Neural progenitor cell (in vitro differentiated cells): ENCODE measurements at regions not wholly inside any gene's neighbourhood (a gene's known extent, or its start where the extent isn't known, plus 50 kb on each side); places are given as distances from the start of the nearest gene placed in this dataset.

ENCODE experiments used
- EZH2 ChIP-seq: fragments of 200-600 bp; sonication (generic); IDR thresholded peaks from 2 replicates; pipeline ENCODE4 v1.6.1; 2017; ENCODE audit warnings: antibody characterized with exemption, mild to moderate bottlenecking, moderate library complexity
- TF ChIP-seq, protein P1 (sequence below): fragments of 200-600 bp; sonication (generic); IDR thresholded peaks from 2 replicates; pipeline ENCODE4 v1.5.1; 2017; ENCODE audit warnings: antibody characterized with exemption, mild to moderate bottlenecking

- TF ChIP-seq, protein P1, sequence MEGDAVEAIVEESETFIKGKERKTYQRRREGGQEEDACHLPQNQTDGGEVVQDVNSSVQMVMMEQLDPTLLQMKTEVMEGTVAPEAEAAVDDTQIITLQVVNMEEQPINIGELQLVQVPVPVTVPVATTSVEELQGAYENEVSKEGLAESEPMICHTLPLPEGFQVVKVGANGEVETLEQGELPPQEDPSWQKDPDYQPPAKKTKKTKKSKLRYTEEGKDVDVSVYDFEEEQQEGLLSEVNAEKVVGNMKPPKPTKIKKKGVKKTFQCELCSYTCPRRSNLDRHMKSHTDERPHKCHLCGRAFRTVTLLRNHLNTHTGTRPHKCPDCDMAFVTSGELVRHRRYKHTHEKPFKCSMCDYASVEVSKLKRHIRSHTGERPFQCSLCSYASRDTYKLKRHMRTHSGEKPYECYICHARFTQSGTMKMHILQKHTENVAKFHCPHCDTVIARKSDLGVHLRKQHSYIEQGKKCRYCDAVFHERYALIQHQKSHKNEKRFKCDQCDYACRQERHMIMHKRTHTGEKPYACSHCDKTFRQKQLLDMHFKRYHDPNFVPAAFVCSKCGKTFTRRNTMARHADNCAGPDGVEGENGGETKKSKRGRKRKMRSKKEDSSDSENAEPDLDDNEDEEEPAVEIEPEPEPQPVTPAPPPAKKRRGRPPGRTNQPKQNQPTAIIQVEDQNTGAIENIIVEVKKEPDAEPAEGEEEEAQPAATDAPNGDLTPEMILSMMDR: no peak
- TF ChIP-seq EZH2: no peak
Observed at GRCh38 chr1:47675047-47675675, 237.3 kb downstream of the FOXD2 start.
